Loucy (cell line): ENCODE measurements at regions not wholly inside any gene's neighbourhood (a gene's known extent, or its start where the extent isn't known, plus 50 kb on each side); places are given as distances from the start of the nearest gene placed in this dataset.

Experiments
- EZH2phosphoT487 ChIP-seq: fragments of 200-600 bp; IDR thresholded peaks from 2 replicates; pipeline ENCODE4 v1.6.1; 2018; ENCODE audit warnings: antibody characterized with exemption, mild to moderate bottlenecking, moderate library complexity, borderline replicate concordance
- TF ChIP-seq, protein P1 (sequence below): fragments of 200-600 bp; sonication (generic); conservative IDR thresholded peaks from 2 replicates; pipeline ENCODE4 v1.5.1; 2014; ENCODE audit warnings: mild to moderate bottlenecking, antibody characterized with exemption, low read length

DNA sequence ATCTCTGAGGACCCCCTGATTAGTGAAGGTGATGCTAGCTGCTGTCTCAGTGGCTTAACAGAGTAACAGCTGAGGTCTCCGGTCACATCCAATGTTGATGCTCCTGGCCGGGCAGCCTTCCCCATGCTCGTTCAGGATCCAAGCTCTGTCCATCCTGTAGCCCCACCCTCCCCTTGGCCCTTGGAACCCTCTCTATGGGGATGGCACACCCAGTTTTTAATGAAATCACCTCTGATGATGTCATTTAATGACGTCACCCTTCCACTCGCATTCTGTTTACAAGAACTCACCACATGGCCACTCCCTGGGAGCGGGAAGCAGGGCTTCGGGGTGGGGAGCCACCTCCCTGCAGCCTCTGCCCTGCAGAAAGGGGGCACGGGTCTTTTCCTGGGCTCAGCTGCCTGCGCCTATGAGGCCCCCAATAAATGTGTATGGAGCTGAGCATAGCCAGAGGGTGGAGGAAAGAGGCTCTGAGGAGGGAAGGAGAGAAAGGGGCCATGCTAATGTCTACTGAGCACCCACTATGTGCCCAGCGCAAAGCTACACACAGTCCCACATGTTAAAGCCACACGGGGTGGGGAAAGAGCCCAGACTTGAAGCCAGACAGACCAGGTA lies 95.5 kb downstream of the OAT start:
- TF ChIP-seq, protein P1, sequence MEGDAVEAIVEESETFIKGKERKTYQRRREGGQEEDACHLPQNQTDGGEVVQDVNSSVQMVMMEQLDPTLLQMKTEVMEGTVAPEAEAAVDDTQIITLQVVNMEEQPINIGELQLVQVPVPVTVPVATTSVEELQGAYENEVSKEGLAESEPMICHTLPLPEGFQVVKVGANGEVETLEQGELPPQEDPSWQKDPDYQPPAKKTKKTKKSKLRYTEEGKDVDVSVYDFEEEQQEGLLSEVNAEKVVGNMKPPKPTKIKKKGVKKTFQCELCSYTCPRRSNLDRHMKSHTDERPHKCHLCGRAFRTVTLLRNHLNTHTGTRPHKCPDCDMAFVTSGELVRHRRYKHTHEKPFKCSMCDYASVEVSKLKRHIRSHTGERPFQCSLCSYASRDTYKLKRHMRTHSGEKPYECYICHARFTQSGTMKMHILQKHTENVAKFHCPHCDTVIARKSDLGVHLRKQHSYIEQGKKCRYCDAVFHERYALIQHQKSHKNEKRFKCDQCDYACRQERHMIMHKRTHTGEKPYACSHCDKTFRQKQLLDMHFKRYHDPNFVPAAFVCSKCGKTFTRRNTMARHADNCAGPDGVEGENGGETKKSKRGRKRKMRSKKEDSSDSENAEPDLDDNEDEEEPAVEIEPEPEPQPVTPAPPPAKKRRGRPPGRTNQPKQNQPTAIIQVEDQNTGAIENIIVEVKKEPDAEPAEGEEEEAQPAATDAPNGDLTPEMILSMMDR, result no peak
- TF ChIP-seq EZH2phosphoT487, result no peak
